Progenitor cell of endocrine pancreas (in vitro differentiated cells): ENCODE measurements at regions not wholly inside any gene's neighbourhood (a gene's known extent, or its start where the extent isn't known, plus 50 kb on each side); places are given as distances from the start of the nearest gene placed in this dataset.
A peak's percentile ranks its signal among the peaks of the same experiment; 100 is the strongest.

ENCODE experiments used
- DNase-seq: peaks from one replicate; pipeline ENCODE4 v3.0.0; 2021; ENCODE audit warnings: low spot score; ENCODE audit not compliant: unreplicated experiment
- H3K27ac Mint-ChIP-seq: 2 replicates; pipeline ENCODE4 v1.8.0; 2021; ENCODE audit warnings: mild to moderate bottlenecking, moderate library complexity, mixed read lengths
- H3K27me3 Mint-ChIP-seq: 2 replicates; pipeline ENCODE4 v1.8.0; 2021; ENCODE audit warnings: mixed read lengths
- H3K36me3 Mint-ChIP-seq: 2 replicates; pipeline ENCODE4 v1.8.0; 2022; ENCODE audit warnings: mixed read lengths; ENCODE audit not compliant: insufficient read depth
- H3K4me1 Mint-ChIP-seq: 2 replicates; pipeline ENCODE4 v1.8.0; 2021; ENCODE audit warnings: low read depth, mixed read lengths
- H3K4me3 Mint-ChIP-seq: 2 replicates; pipeline ENCODE4 v1.8.0; 2021; ENCODE audit warnings: low read depth, mild to moderate bottlenecking, moderate library complexity, mixed read lengths
- H3K9me3 Mint-ChIP-seq: 2 replicates; pipeline ENCODE4 v1.8.0; 2021; ENCODE audit warnings: low read depth, mixed read lengths
- CTCF ChIP-seq: fragments of 200-600 bp; sonication (generic); IDR thresholded peaks from one replicate; pipeline ENCODE4 v1.5.0; 2021; ENCODE audit warnings: antibody characterized with exemption, mild to moderate bottlenecking; ENCODE audit not compliant: unreplicated experiment

- DNase-seq = no peak
- Mint-ChIP-seq H3K27ac (no peak overlapping the region), H3K4me3 (no peak overlapping the region)
Measured at GRCh38 chr2:8133363-8133762, 548.5 kb upstream of the ID2 start.

GRCh38 chr2:8133913-8134472 is 547.9 kb upstream of the ID2 start:
- no peaks in the 10 kb centered on the region for H3K27me3 Mint-ChIP-seq
- DNase-seq = no peak
- H3K4me1 Mint-ChIP-seq = peaks cover 21% of the 10 kb centered on the region
- H3K27ac Mint-ChIP-seq = peak overlapping the region; percentile 73
- no peaks in the 10 kb centered on the region for H3K36me3 Mint-ChIP-seq
- H3K4me3 Mint-ChIP-seq = no peak overlapping the region
- TF ChIP-seq CTCF = no peak
- H3K9me3 Mint-ChIP-seq = no peaks in the 10 kb centered on the region

More at GRCh38 chr2:8133363-8133762, 548.5 kb upstream of the ID2 start:
- Mint-ChIP-seq H3K9me3 (peaks cover 3% of the 10 kb centered on the region), H3K27me3 (no peaks in the 10 kb centered on the region), H3K36me3 (peaks cover 2% of the 10 kb centered on the region), H3K4me1 (peaks cover 21% of the 10 kb centered on the region)
- TF ChIP-seq CTCF = no peak

GRCh38 chr2:8134473-8134932 is 547.4 kb upstream of the ID2 start:
- no peak for DNase-seq
- H3K27ac Mint-ChIP-seq = peak overlapping the region; percentile 73
- H3K27me3 Mint-ChIP-seq = no peaks in the 10 kb centered on the region
- no peaks in the 10 kb centered on the region for H3K9me3 Mint-ChIP-seq
- TF ChIP-seq CTCF = no peak
- H3K4me3 Mint-ChIP-seq = no peak overlapping the region
- H3K36me3 Mint-ChIP-seq = no peaks in the 10 kb centered on the region
- peaks cover 21% of the 10 kb centered on the region for H3K4me1 Mint-ChIP-seq

- no peak for TF ChIP-seq CTCF
- Mint-ChIP-seq H3K9me3 (no peaks in the 10 kb centered on the region), H3K4me3 (no peak overlapping the region), H3K27me3 (no peaks in the 10 kb centered on the region), H3K27ac (peak overlapping the region; percentile 73), H3K4me1 (peaks cover 21% of the 10 kb centered on the region), H3K36me3 (no peaks in the 10 kb centered on the region)
- DNase-seq = no peak
Measured at GRCh38 chr2:8134985-8135682, 546.7 kb upstream of the ID2 start.

- no peak for TF ChIP-seq CTCF
- H3K27me3 Mint-ChIP-seq = peaks cover 4% of the 10 kb centered on the region
- peaks cover 20% of the 10 kb centered on the region for H3K4me1 Mint-ChIP-seq
- no peaks in the 10 kb centered on the region for H3K36me3 Mint-ChIP-seq
- no peak for DNase-seq
- no peak overlapping the region for H3K4me3 Mint-ChIP-seq
- no peaks in the 10 kb centered on the region for H3K9me3 Mint-ChIP-seq
- H3K27ac Mint-ChIP-seq = no peak overlapping the region
Measured at GRCh38 chr2:8137801-8138200, 544.1 kb upstream of the ID2 start.
